Pancreas (tissue), 10 donors: ENCODE measurements at regions not wholly inside any gene's neighbourhood (a gene's known extent, or its start where the extent isn't known, plus 50 kb on each side); places are given as distances from the start of the nearest gene placed in this dataset.

Source experiments
- ATAC-seq, 4 donors: fragments of 200-7000 bp; cut with Tn5 transposase; one replicate each; pipeline versions ENCODE4 v1.8.0 to v1.9.1; 2020; ENCODE audit warnings: mild to moderate bottlenecking in 4 of 4, moderate library complexity in 4 of 4
- DNase-seq, 6 donors: peaks; one replicate each; pipeline ENCODE4 v3.0.0-alpha.2; 2020
- FAIRE-seq: peaks from 2 replicates; lab custom pipeline; 2012; peaks lifted over from hg19 to GRCh38; lab: Jason Lieb, UNC
- H3K27ac ChIP-seq, 4 donors: fragments of 200-600 bp; sonication (generic); 1 replicate in 3 of 4; 2 replicates in 1 of 4; pipeline versions ENCODE4 v1.5.0 to v1.8.0; 2020
- H3K27me3 ChIP-seq, 4 donors: fragments of 200-600 bp; one replicate each; pipeline ENCODE4 v1.8.0; 2021
- H3K36me3 ChIP-seq, 3 donors: fragments of 200-600 bp; sonication (generic) in 1 of 3; one replicate each; pipeline versions ENCODE4 v1.5.0 to v1.8.0; 2020 to 2021
- H3K4me1 ChIP-seq, 3 donors: fragments of 200-600 bp; one replicate each; pipeline ENCODE4 v1.8.0; 2021
- H3K4me3 ChIP-seq, 4 donors: fragments of 200-600 bp; sonication (generic) in 2 of 4; one replicate each; pipeline versions ENCODE4 v1.5.0 to v1.8.0; 2020 to 2021
- H3K9me3 ChIP-seq, 4 donors: fragments of 200-600 bp; one replicate each; pipeline ENCODE4 v1.8.0; 2021
- WGBS, 2 donors: extraction: QIAGEN DNeasy Blood & Tissue Kit; methylation state at CpG; one replicate each; pipeline ENCODE4 v1.1.7; 2013; 5-methylcytosine and 5-hydroxymethylcytosine counted together
- intact Hi-C, 3 donors: fragments of 100-400 bp; cut with DNase I; formaldehyde crosslinking; loops; one replicate each; pipeline versions ENCODE4 v1.11.1 to v1.14.2; 2022
- TF ChIP-seq, protein P1 (sequence below), 4 donors: fragments of 200-600 bp; sonication (generic) in 3 of 4; IDR thresholded peaks; one replicate each; pipeline versions ENCODE4 v1.5.0 to v1.8.0; 2021; ENCODE audit warnings: antibody characterized with exemption in 4 of 4
- donor health status: healthy with polysubstance abuse.
- donor health status: DM: no; HTN: no; CAD: no; lungs with moderate emphysema.
- donor health status: DM: no; HTN: no; CAD: no.
- donor health status: control.
- donor health status: control.
- donor health status: Bipolar disorder and iron deficiency.
- donor health status: DM: yes; HTN: yes; CAD: no.
- donor health status: DM: no; HTN: no; CAD: no.
- donor health status: DM: no; HTN: no; CAD: no.
- donor health status: DM: yes; HTN: yes; CAD: no.

GRCh38 chr1:232188318-232188717 lies 441.6 kb downstream of the SIPA1L2 start:
- no peak for DNase-seq
- 91 to 94% methylated on average over 2 of the region's 2 CpGs for WGBS, 2 donors
- TF ChIP-seq, protein P1, sequence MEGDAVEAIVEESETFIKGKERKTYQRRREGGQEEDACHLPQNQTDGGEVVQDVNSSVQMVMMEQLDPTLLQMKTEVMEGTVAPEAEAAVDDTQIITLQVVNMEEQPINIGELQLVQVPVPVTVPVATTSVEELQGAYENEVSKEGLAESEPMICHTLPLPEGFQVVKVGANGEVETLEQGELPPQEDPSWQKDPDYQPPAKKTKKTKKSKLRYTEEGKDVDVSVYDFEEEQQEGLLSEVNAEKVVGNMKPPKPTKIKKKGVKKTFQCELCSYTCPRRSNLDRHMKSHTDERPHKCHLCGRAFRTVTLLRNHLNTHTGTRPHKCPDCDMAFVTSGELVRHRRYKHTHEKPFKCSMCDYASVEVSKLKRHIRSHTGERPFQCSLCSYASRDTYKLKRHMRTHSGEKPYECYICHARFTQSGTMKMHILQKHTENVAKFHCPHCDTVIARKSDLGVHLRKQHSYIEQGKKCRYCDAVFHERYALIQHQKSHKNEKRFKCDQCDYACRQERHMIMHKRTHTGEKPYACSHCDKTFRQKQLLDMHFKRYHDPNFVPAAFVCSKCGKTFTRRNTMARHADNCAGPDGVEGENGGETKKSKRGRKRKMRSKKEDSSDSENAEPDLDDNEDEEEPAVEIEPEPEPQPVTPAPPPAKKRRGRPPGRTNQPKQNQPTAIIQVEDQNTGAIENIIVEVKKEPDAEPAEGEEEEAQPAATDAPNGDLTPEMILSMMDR (IDR thresholded peaks at IDR 0.05) = no peak
- Histone ChIP-seq H3K4me1 (no peaks in the 10 kb centered on the region), H3K36me3 (no peaks in the 10 kb centered on the region), H3K27me3 (no peaks in the 10 kb centered on the region), H3K9me3 (no peaks in the 10 kb centered on the region), H3K27ac (no peak overlapping the region), H3K4me3 (no peak overlapping the region)
- ATAC-seq = no peak
- intact Hi-C loops = no loop called here
- FAIRE-seq = no peak

- no peak overlapping the region for H3K27ac ChIP-seq
- no peaks in the 10 kb centered on the region for H3K9me3 ChIP-seq
- no peaks in the 10 kb centered on the region for H3K27me3 ChIP-seq
- FAIRE-seq = no peak
- intact Hi-C loops = no loop called here
- no peak for ATAC-seq
- 71 to 76% methylated on average over 3 of the region's 3 CpGs for WGBS, 2 donors
- TF ChIP-seq, protein P1 (IDR thresholded peaks at IDR 0.05) = no peak
- no peak for DNase-seq
- H3K36me3 ChIP-seq = no peaks in the 10 kb centered on the region
- H3K4me3 ChIP-seq = no peak overlapping the region
- no peaks in the 10 kb centered on the region for H3K4me1 ChIP-seq
Measured at GRCh38 chr1:232186931-232187330, 443.0 kb downstream of the SIPA1L2 start.

- Histone ChIP-seq H3K36me3 (no peaks in the 10 kb centered on the region), H3K27ac (no peak overlapping the region), H3K9me3 (no peaks in the 10 kb centered on the region), H3K4me1 (no peaks in the 10 kb centered on the region), H3K27me3 (no peaks in the 10 kb centered on the region), H3K4me3 (no peak overlapping the region)
- TF ChIP-seq, protein P1 (IDR thresholded peaks at IDR 0.05) = no peak
- peak in 1 of 4 donors; percentile 32 for ATAC-seq
- 73 to 84% methylated on average over 18 of the region's 18 CpGs for WGBS, 2 donors
- FAIRE-seq = no peak
- no peak for DNase-seq
- intact Hi-C loops = no loop called here
Measured at GRCh38 chr1:232184561-232185530, 445.1 kb downstream of the SIPA1L2 start.

- intact Hi-C loops = no loop called here
- H3K4me3 ChIP-seq = no peak overlapping the region
Measured at GRCh38 chr1:232183802-232184201, 446.1 kb downstream of the SIPA1L2 start.

More at GRCh38 chr1:232183802-232184201, 446.1 kb downstream of the SIPA1L2 start:
- Histone ChIP-seq H3K4me1 (no peaks in the 10 kb centered on the region), H3K9me3 (no peaks in the 10 kb centered on the region), H3K27me3 (no peaks in the 10 kb centered on the region), H3K27ac (no peak overlapping the region), H3K36me3 (no peaks in the 10 kb centered on the region)
- TF ChIP-seq, protein P1 (IDR thresholded peaks at IDR 0.05) = no peak
- FAIRE-seq (no peak), ATAC-seq (no peak), DNase-seq (no peak)
